ENCODE measurements at regions not wholly inside any gene's neighbourhood (a gene's known extent, or its start where the extent isn't known, plus 50 kb on each side); places are given as distances from the start of the nearest gene placed in this dataset.

- Histone ChIP-seq H3K9me3 (ENCODE audit: low read length) (0 out of 2 replicates have a peak, but pooled peaks cover 4% of the 10 kb centered on the region), H3K4me1 (ENCODE audit: insufficient read depth, low read length, severe bottlenecking) (no peaks in the 10 kb centered on the region), H3K79me2 (ENCODE audit: insufficient read depth, low read length) (no peaks in the 10 kb centered on the region), H2AFZ (ENCODE audit: low read length) (no peak overlapping the region), H3K27ac (ENCODE audit: low read depth, low read length, poor library complexity, severe bottlenecking) (no peak overlapping the region), H3K9me2 (ENCODE audit: low read depth, low read length) (no peaks in the 10 kb centered on the region), H3K36me3 (ENCODE audit: insufficient read depth, low read length) (no peaks in the 10 kb centered on the region), H3K4me3 (ENCODE audit: low read depth, low read length, poor library complexity, severe bottlenecking) (no peak overlapping the region), H4K20me1 (ENCODE audit: insufficient read depth, low read length) (no peaks in the 10 kb centered on the region), H3K4me2 (ENCODE audit: low read length) (no peak overlapping the region), H3K9ac (ENCODE audit: low read length) (no peak overlapping the region), H3K27me3 (ENCODE audit: insufficient read depth, low read length) (no peaks in the 10 kb centered on the region), H3F3A (ENCODE audit: insufficient read depth, low read length) (no peaks in the 10 kb centered on the region)
- no peak for TF ChIP-seq EZH2 (IDR thresholded peaks at IDR 0.05; ENCODE audit: borderline replicate concordance, low read length)
- TF ChIP-seq, protein P1, sequence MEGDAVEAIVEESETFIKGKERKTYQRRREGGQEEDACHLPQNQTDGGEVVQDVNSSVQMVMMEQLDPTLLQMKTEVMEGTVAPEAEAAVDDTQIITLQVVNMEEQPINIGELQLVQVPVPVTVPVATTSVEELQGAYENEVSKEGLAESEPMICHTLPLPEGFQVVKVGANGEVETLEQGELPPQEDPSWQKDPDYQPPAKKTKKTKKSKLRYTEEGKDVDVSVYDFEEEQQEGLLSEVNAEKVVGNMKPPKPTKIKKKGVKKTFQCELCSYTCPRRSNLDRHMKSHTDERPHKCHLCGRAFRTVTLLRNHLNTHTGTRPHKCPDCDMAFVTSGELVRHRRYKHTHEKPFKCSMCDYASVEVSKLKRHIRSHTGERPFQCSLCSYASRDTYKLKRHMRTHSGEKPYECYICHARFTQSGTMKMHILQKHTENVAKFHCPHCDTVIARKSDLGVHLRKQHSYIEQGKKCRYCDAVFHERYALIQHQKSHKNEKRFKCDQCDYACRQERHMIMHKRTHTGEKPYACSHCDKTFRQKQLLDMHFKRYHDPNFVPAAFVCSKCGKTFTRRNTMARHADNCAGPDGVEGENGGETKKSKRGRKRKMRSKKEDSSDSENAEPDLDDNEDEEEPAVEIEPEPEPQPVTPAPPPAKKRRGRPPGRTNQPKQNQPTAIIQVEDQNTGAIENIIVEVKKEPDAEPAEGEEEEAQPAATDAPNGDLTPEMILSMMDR (IDR thresholded peaks at IDR 0.05; ENCODE audit: low read length) = no peak
These were observed 407.2 kb upstream of the CLINT1 start for GRCh38 chr5:158265931-158266700.

- TF ChIP-seq, protein P1 (IDR thresholded peaks at IDR 0.05; ENCODE audit: low read length) = no peak
- TF ChIP-seq EZH2 (IDR thresholded peaks at IDR 0.05; ENCODE audit: borderline replicate concordance, low read length) = no peak
- no peak overlapping the region for H3K4me3 ChIP-seq (ENCODE audit: low read depth, low read length, poor library complexity, severe bottlenecking)
- H3K9ac ChIP-seq (ENCODE audit: low read length) = no peak overlapping the region
- no peaks in the 10 kb centered on the region for H4K20me1 ChIP-seq (ENCODE audit: insufficient read depth, low read length)
- no peaks in the 10 kb centered on the region for H3K9me2 ChIP-seq (ENCODE audit: low read depth, low read length)
- H3K36me3 ChIP-seq (ENCODE audit: insufficient read depth, low read length) = no peaks in the 10 kb centered on the region
- no peak overlapping the region for H3K27ac ChIP-seq (ENCODE audit: low read depth, low read length, poor library complexity, severe bottlenecking)
- H3K27me3 ChIP-seq (ENCODE audit: insufficient read depth, low read length) = no peaks in the 10 kb centered on the region
- no peak overlapping the region for H2AFZ ChIP-seq (ENCODE audit: low read length)
- 0 out of 2 replicates have a peak, but pooled peaks cover 4% of the 10 kb centered on the region for H3K9me3 ChIP-seq (ENCODE audit: low read length)
- H3K4me2 ChIP-seq (ENCODE audit: low read length) = no peak overlapping the region
- H3K79me2 ChIP-seq (ENCODE audit: insufficient read depth, low read length) = no peaks in the 10 kb centered on the region
- H3K4me1 ChIP-seq (ENCODE audit: insufficient read depth, low read length, severe bottlenecking) = no peaks in the 10 kb centered on the region
- no peaks in the 10 kb centered on the region for H3F3A ChIP-seq (ENCODE audit: insufficient read depth, low read length)
These were observed 406.4 kb upstream of the CLINT1 start for GRCh38 chr5:158265346-158265745.

GRCh38 chr5:158264264-158264663, 405.3 kb upstream of the CLINT1 start:
- TF ChIP-seq, protein P1 (IDR thresholded peaks at IDR 0.05; ENCODE audit: low read length) = no peak
- TF ChIP-seq EZH2 (IDR thresholded peaks at IDR 0.05; ENCODE audit: borderline replicate concordance, low read length) = no peak
- no peaks in the 10 kb centered on the region for H4K20me1 ChIP-seq (ENCODE audit: insufficient read depth, low read length)
- 0 out of 2 replicates have a peak, but pooled peaks cover 4% of the 10 kb centered on the region for H3K9me3 ChIP-seq (ENCODE audit: low read length)
- no peaks in the 10 kb centered on the region for H3K4me1 ChIP-seq (ENCODE audit: insufficient read depth, low read length, severe bottlenecking)
- no peaks in the 10 kb centered on the region for H3K79me2 ChIP-seq (ENCODE audit: insufficient read depth, low read length)
- H3K27me3 ChIP-seq (ENCODE audit: insufficient read depth, low read length) = no peaks in the 10 kb centered on the region
- H2AFZ ChIP-seq (ENCODE audit: low read length) = no peak overlapping the region
- no peaks in the 10 kb centered on the region for H3K36me3 ChIP-seq (ENCODE audit: insufficient read depth, low read length)
- no peak overlapping the region for H3K4me3 ChIP-seq (ENCODE audit: low read depth, low read length, poor library complexity, severe bottlenecking)
- no peak overlapping the region for H3K27ac ChIP-seq (ENCODE audit: low read depth, low read length, poor library complexity, severe bottlenecking)
- no peak overlapping the region for H3K4me2 ChIP-seq (ENCODE audit: low read length)
- no peaks in the 10 kb centered on the region for H3K9me2 ChIP-seq (ENCODE audit: low read depth, low read length)
- no peak overlapping the region for H3K9ac ChIP-seq (ENCODE audit: low read length)
- no peaks in the 10 kb centered on the region for H3F3A ChIP-seq (ENCODE audit: insufficient read depth, low read length)
